ENCODE measurements at regions not wholly inside any gene's neighbourhood (a gene's known extent, or its start where the extent isn't known, plus 50 kb on each side); places are given as distances from the start of the nearest gene placed in this dataset.

- TF ChIP-seq GATA2 (IDR thresholded peaks at IDR 0.05; ENCODE audit: low read depth, low read length), result no peak
- no peak for TF ChIP-seq GATA3 (IDR thresholded peaks at IDR 0.05; ENCODE audit: low read depth, low read length)
Observed at GRCh38 chr13:79867254-79867653, 386.3 kb downstream of the NDFIP2 start.

GRCh38 chr13:79866436-79866835, 385.5 kb downstream of the NDFIP2 start:
- no peak for TF ChIP-seq GATA2 (IDR thresholded peaks at IDR 0.05; ENCODE audit: low read depth, low read length)
- no peak for TF ChIP-seq GATA3 (IDR thresholded peaks at IDR 0.05; ENCODE audit: low read depth, low read length)

- TF ChIP-seq GATA3 (IDR thresholded peaks at IDR 0.05; ENCODE audit: low read depth, low read length), result no peak
- TF ChIP-seq GATA2 (IDR thresholded peaks at IDR 0.05; ENCODE audit: low read depth, low read length), result no peak
Observed at GRCh38 chr13:79862515-79862914, 381.6 kb downstream of the NDFIP2 start.

- TF ChIP-seq GATA2 (IDR thresholded peaks at IDR 0.05; ENCODE audit: low read depth, low read length), result no peak
- TF ChIP-seq GATA3 (IDR thresholded peaks at IDR 0.05; ENCODE audit: low read depth, low read length), result no peak
Observed at GRCh38 chr13:79861731-79862130, 380.8 kb downstream of the NDFIP2 start.

GRCh38 chr13:79860791-79861190, 379.8 kb downstream of the NDFIP2 start:
- TF ChIP-seq GATA3 (IDR thresholded peaks at IDR 0.05; ENCODE audit: low read depth, low read length) (no peak), GATA2 (IDR thresholded peaks at IDR 0.05; ENCODE audit: low read depth, low read length) (no peak)

GRCh38 chr13:79859756-79860155, 378.8 kb downstream of the NDFIP2 start:
- TF ChIP-seq GATA2 (IDR thresholded peaks at IDR 0.05; ENCODE audit: low read depth, low read length) (no peak), GATA3 (IDR thresholded peaks at IDR 0.05; ENCODE audit: low read depth, low read length) (no peak)

GRCh38 chr13:79853251-79853650, 372.3 kb downstream of the NDFIP2 start:
- no peak for TF ChIP-seq GATA3 (IDR thresholded peaks at IDR 0.05; ENCODE audit: low read depth, low read length)
- no peak for TF ChIP-seq GATA2 (IDR thresholded peaks at IDR 0.05; ENCODE audit: low read depth, low read length)

- no peak for TF ChIP-seq GATA2 (IDR thresholded peaks at IDR 0.05; ENCODE audit: low read depth, low read length)
- no peak for TF ChIP-seq GATA3 (IDR thresholded peaks at IDR 0.05; ENCODE audit: low read depth, low read length)
Observed at GRCh38 chr13:79851318-79851717, 370.4 kb downstream of the NDFIP2 start.

GRCh38 chr13:79847882-79848592, 367.1 kb downstream of the NDFIP2 start:
- no peak for TF ChIP-seq GATA3 (IDR thresholded peaks at IDR 0.05; ENCODE audit: low read depth, low read length)
- no peak for TF ChIP-seq GATA2 (IDR thresholded peaks at IDR 0.05; ENCODE audit: low read depth, low read length)

- TF ChIP-seq GATA3 (IDR thresholded peaks at IDR 0.05; ENCODE audit: low read depth, low read length) (no peak), GATA2 (IDR thresholded peaks at IDR 0.05; ENCODE audit: low read depth, low read length) (no peak)
Observed at GRCh38 chr13:79846386-79846785, 365.4 kb downstream of the NDFIP2 start.

- TF ChIP-seq GATA2 (IDR thresholded peaks at IDR 0.05; ENCODE audit: low read depth, low read length), result no peak
- no peak for TF ChIP-seq GATA3 (IDR thresholded peaks at IDR 0.05; ENCODE audit: low read depth, low read length)
Observed at GRCh38 chr13:79837741-79838450, 356.9 kb downstream of the NDFIP2 start.

- TF ChIP-seq GATA3 (IDR thresholded peaks at IDR 0.05; ENCODE audit: low read depth, low read length), result no peak
- no peak for TF ChIP-seq GATA2 (IDR thresholded peaks at IDR 0.05; ENCODE audit: low read depth, low read length)
Observed at GRCh38 chr13:79834876-79835275, 353.9 kb downstream of the NDFIP2 start.

GRCh38 chr13:79833991-79834390, 353.0 kb downstream of the NDFIP2 start:
- TF ChIP-seq GATA2 (IDR thresholded peaks at IDR 0.05; ENCODE audit: low read depth, low read length) (no peak), GATA3 (IDR thresholded peaks at IDR 0.05; ENCODE audit: low read depth, low read length) (no peak)

- TF ChIP-seq GATA3 (IDR thresholded peaks at IDR 0.05; ENCODE audit: low read depth, low read length), result no peak
- no peak for TF ChIP-seq GATA2 (IDR thresholded peaks at IDR 0.05; ENCODE audit: low read depth, low read length)
Observed at GRCh38 chr13:79831556-79831955, 350.6 kb downstream of the NDFIP2 start.

GRCh38 chr13:79830945-79831344, 350.0 kb downstream of the NDFIP2 start:
- no peak for TF ChIP-seq GATA3 (IDR thresholded peaks at IDR 0.05; ENCODE audit: low read depth, low read length)
- TF ChIP-seq GATA2 (IDR thresholded peaks at IDR 0.05; ENCODE audit: low read depth, low read length), result no peak
